ENCODE measurements at regions not wholly inside any gene's neighbourhood (a gene's known extent, or its start where the extent isn't known, plus 50 kb on each side); places are given as distances from the start of the nearest gene placed in this dataset.

GRCh38 chr10:78366663-78367411, 333.2 kb downstream of the RPS24 start:
- no peak for DNase-seq (ENCODE audit: low spot score)

- no peak for DNase-seq (ENCODE audit: low spot score)
These were observed 334.1 kb downstream of the RPS24 start for GRCh38 chr10:78367751-78368150.

- DNase-seq (ENCODE audit: low spot score): no peak
These were observed 337.5 kb downstream of the RPS24 start for GRCh38 chr10:78371136-78371535.

GRCh38 chr10:78372806-78373205, 339.1 kb downstream of the RPS24 start:
- DNase-seq (ENCODE audit: low spot score): no peak

GRCh38 chr10:78374331-78375028, 340.8 kb downstream of the RPS24 start:
- DNase-seq (ENCODE audit: low spot score): no peak

- DNase-seq (ENCODE audit: low spot score): no peak
These were observed 342.5 kb downstream of the RPS24 start for GRCh38 chr10:78375854-78376785.

GRCh38 chr10:78377356-78377755, 343.7 kb downstream of the RPS24 start:
- DNase-seq (ENCODE audit: low spot score): no peak

- no peak for DNase-seq (ENCODE audit: low spot score)
These were observed 344.5 kb downstream of the RPS24 start for GRCh38 chr10:78378192-78378591.

GRCh38 chr10:78381107-78381506, 347.4 kb downstream of the RPS24 start:
- no peak for DNase-seq (ENCODE audit: low spot score)

GRCh38 chr10:78382047-78382446, 348.4 kb downstream of the RPS24 start:
- DNase-seq (ENCODE audit: low spot score): no peak

- DNase-seq (ENCODE audit: low spot score): no peak
These were observed 349.1 kb downstream of the RPS24 start for GRCh38 chr10:78382772-78383171.

- DNase-seq (ENCODE audit: low spot score): no peak
These were observed 349.9 kb downstream of the RPS24 start for GRCh38 chr10:78383378-78384048.

- DNase-seq (ENCODE audit: low spot score): no peak
These were observed 350.4 kb downstream of the RPS24 start for GRCh38 chr10:78384049-78384431.

GRCh38 chr10:78385599-78385998, 351.9 kb downstream of the RPS24 start:
- no peak for DNase-seq (ENCODE audit: low spot score)

- no peak for DNase-seq (ENCODE audit: low spot score)
These were observed 352.8 kb downstream of the RPS24 start for GRCh38 chr10:78386509-78386908.

- DNase-seq (ENCODE audit: low spot score): no peak
These were observed 354.8 kb downstream of the RPS24 start for GRCh38 chr10:78388331-78389050.

GRCh38 chr10:78389419-78389818, 355.8 kb downstream of the RPS24 start:
- no peak for DNase-seq (ENCODE audit: low spot score)

- DNase-seq (ENCODE audit: low spot score): no peak
These were observed 356.4 kb downstream of the RPS24 start for GRCh38 chr10:78390051-78390450.

GRCh38 chr10:78390817-78391216, 357.2 kb downstream of the RPS24 start:
- no peak for DNase-seq (ENCODE audit: low spot score)

GRCh38 chr10:78391585-78391984, 357.9 kb downstream of the RPS24 start:
- no peak for DNase-seq (ENCODE audit: low spot score)

GRCh38 chr10:78392197-78392596, 358.5 kb downstream of the RPS24 start:
- DNase-seq (ENCODE audit: low spot score): no peak

Data from RKO (cell line).